ENCODE measurements at regions not wholly inside any gene's neighbourhood (a gene's known extent, or its start where the extent isn't known, plus 50 kb on each side); places are given as distances from the start of the nearest gene placed in this dataset.
A peak's percentile ranks its signal among the peaks of the same experiment; 100 is the strongest.

DNA sequence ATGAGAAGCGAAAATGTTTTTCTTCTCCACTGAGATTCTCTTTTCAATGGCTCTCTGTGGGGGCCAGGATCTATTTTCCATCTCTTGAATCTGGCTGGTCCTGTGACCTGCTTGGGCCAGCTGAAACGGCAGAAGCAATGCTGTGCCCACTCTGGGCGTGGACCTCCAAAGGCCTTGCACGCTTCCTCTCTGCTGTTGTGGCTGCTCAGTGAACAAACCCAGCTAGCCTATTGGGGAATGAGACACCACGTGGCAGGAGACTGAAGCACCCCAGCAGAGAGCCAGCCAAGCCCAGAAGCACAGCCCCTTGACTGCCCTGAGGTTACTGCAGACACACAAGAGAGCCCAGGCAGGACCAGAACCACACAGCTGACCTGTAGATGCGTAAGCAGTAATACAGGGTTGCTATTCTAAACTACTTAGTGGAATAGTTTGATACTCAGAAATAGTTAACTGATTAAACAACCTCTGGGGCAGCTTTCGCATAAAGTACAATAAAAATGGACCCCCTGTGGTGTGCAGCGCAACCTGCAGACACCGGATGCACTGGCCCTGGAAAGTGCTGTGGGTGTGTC is 221.7 kb upstream of the SH3BP4 start:
- ATAC-seq (no peak), DNase-seq (no peak)

DNA sequence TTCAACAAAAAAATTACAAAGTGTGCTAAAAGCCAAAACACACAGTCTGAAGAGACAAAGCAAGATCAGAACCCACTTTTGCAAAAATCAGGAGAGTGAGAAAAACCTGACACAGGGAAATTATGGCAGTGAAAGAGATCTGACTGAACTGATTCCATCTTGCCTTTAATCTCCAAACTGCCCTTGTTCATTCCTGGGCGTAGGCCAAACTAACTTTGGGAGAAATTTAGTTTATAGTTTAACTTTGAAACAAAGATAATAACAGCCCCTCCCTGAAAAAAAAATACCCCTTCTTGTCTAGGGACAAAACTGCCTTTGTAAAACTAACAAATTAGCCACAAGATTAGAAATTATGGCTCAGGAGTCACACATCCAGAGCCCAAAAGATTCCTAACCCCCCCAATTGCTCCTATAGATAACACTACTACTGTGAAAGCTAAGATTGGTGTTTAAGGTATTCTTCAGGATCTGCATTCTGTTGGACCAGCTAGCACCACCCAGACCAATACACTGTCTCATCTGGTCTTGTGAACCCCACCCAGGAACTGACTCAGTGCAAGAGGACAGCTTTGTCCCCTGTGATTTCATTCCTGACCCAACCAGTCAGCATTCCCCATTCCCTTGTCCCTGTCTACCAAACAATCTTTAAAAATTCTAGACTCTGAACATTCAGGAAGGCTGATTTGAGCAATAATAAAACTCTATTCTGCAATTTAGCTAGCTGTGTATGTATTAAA is 226.1 kb upstream of the SH3BP4 start:
- no peak for FAIRE-seq
- TF ChIP-seq, protein P1, sequence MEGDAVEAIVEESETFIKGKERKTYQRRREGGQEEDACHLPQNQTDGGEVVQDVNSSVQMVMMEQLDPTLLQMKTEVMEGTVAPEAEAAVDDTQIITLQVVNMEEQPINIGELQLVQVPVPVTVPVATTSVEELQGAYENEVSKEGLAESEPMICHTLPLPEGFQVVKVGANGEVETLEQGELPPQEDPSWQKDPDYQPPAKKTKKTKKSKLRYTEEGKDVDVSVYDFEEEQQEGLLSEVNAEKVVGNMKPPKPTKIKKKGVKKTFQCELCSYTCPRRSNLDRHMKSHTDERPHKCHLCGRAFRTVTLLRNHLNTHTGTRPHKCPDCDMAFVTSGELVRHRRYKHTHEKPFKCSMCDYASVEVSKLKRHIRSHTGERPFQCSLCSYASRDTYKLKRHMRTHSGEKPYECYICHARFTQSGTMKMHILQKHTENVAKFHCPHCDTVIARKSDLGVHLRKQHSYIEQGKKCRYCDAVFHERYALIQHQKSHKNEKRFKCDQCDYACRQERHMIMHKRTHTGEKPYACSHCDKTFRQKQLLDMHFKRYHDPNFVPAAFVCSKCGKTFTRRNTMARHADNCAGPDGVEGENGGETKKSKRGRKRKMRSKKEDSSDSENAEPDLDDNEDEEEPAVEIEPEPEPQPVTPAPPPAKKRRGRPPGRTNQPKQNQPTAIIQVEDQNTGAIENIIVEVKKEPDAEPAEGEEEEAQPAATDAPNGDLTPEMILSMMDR (IDR thresholded peaks at IDR 0.05) = no peak

More for the DNA sequence above, 221.7 kb upstream of the SH3BP4 start:
- H3K4me1 ChIP-seq = no peaks in the 10 kb centered on the region
- H3K36me3 ChIP-seq = no peaks in the 10 kb centered on the region
- no peak overlapping the region for H3K4me3 ChIP-seq
- 81 to 83% methylated on average over 9 of the region's 9 CpGs for WGBS, 2 donors
- H3K9me3 ChIP-seq = no peaks in the 10 kb centered on the region
- TF ChIP-seq, protein P1 (IDR thresholded peaks at IDR 0.05) = no peak
- no peaks in the 10 kb centered on the region for H3K27me3 ChIP-seq
- no peak overlapping the region for H3K27ac ChIP-seq
- intact Hi-C loops (cut with DNase I) = no loop called here
- no peak for FAIRE-seq

DNA sequence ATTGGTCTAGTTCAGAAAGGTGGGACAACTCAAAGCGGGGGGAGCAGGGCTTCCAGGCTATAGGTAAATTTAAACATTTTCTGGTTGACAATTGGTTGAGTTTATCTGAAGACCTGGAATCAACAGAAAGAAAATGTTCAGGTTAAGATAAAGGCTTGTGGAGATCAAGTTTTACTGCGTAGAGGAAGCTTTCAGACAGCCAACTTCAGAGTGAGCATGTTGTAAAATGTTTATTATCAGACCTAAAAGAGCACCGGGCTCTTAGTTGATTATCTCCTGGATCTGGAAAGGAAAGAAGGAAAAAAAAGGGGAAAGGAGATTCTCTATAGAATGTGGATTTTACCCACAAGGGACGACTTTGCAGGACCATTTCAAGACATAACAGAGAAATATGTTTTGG is 227.0 kb upstream of the SH3BP4 start:
- Histone ChIP-seq H3K4me3 (no peak overlapping the region), H3K27ac (no peak overlapping the region), H3K36me3 (no peaks in the 10 kb centered on the region), H3K27me3 (no peaks in the 10 kb centered on the region), H3K4me1 (no peaks in the 10 kb centered on the region), H3K9me3 (no peaks in the 10 kb centered on the region)
- DNase-seq (no peak), ATAC-seq (no peak), FAIRE-seq (no peak)
- intact Hi-C loops (cut with DNase I) = no loop called here
- 86 to 89% methylated on average over 4 of the region's 4 CpGs for WGBS, 2 donors
- TF ChIP-seq, protein P1 (IDR thresholded peaks at IDR 0.05) = no peak

More for the DNA sequence above, 226.1 kb upstream of the SH3BP4 start:
- intact Hi-C loops (cut with DNase I) = no loop called here
- Histone ChIP-seq H3K4me3 (no peak overlapping the region), H3K4me1 (no peaks in the 10 kb centered on the region), H3K27me3 (no peaks in the 10 kb centered on the region), H3K36me3 (no peaks in the 10 kb centered on the region), H3K9me3 (no peaks in the 10 kb centered on the region), H3K27ac (no peak overlapping the region)
- ATAC-seq (no peak), DNase-seq (no peak)
- WGBS, 2 donors = 35 to 53% methylated on average over 1 of the region's 1 CpG

DNA sequence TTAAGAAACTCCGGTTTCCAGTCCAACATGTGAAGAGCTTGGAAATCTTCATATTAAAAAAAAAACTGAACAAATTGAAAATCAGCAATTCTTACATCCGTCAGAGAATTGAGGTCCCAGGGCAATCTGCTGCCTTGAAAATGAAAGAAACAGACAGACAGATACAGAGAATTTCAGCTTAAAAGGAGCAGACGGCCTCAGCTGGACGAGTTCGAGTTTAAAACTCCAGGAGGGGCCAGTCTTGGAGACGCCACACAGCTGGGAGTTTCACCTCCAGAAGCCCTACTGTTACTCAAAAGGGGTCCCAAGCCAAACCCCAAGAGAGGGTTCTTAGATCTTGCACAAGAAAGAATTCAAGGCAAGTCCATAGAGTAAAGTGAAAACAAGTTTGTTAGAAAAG is 226.5 kb upstream of the ARL4C start:
- H3K27me3 ChIP-seq = no peaks in the 10 kb centered on the region
- intact Hi-C loops (cut with DNase I) = no loop called here
- TF ChIP-seq, protein P1 (IDR thresholded peaks at IDR 0.05) = no peak
- no peak for ATAC-seq
- WGBS, 2 donors = 82 to 88% methylated on average over 6 of the region's 6 CpGs
- no peak for DNase-seq
- no peak for FAIRE-seq
- no peaks in the 10 kb centered on the region for H3K9me3 ChIP-seq
- no peaks in the 10 kb centered on the region for H3K4me1 ChIP-seq
- H3K4me3 ChIP-seq = no peak overlapping the region
- H3K36me3 ChIP-seq = no peaks in the 10 kb centered on the region
- no peak overlapping the region for H3K27ac ChIP-seq

DNA sequence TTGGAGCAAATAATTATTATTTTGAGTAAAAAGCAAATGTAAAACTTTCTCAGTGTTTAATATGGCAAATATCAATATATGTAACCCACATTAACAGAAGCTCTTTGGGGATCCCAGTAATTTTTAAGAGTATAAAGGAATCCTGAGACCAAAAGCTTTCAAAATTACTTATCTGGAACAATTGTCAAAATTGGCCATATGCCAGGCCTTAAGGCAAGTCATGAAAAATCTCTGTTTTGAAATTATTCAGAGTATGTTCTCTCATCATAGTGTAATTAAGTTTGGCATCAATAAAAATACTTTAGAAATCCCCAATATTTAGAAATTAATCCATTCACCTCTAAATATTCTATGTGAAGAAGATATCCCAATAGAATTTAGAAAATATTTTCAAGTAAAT is 225.3 kb upstream of the ARL4C start:
- FAIRE-seq (peak; percentile 39), ATAC-seq (no peak), DNase-seq (no peak)
- no peaks in the 10 kb centered on the region for H3K27me3 ChIP-seq
- no peak overlapping the region for H3K4me3 ChIP-seq
- H3K27ac ChIP-seq = no peak overlapping the region
- intact Hi-C loops (cut with DNase I) = no loop called here
- no peaks in the 10 kb centered on the region for H3K36me3 ChIP-seq
- H3K9me3 ChIP-seq = no peaks in the 10 kb centered on the region
- TF ChIP-seq, protein P1 (IDR thresholded peaks at IDR 0.05) = no peak
- no peaks in the 10 kb centered on the region for H3K4me1 ChIP-seq

Measured in pancreas (tissue), 10 donors.